ENCODE measurements at regions not wholly inside any gene's neighbourhood (a gene's known extent, or its start where the extent isn't known, plus 50 kb on each side); places are given as distances from the start of the nearest gene placed in this dataset.
"Not testable (repeated sequence)": the region's sequence is repeated elsewhere in the genome, so short reads cannot be mapped to it uniquely, and the experiment has no call there.

DNA sequence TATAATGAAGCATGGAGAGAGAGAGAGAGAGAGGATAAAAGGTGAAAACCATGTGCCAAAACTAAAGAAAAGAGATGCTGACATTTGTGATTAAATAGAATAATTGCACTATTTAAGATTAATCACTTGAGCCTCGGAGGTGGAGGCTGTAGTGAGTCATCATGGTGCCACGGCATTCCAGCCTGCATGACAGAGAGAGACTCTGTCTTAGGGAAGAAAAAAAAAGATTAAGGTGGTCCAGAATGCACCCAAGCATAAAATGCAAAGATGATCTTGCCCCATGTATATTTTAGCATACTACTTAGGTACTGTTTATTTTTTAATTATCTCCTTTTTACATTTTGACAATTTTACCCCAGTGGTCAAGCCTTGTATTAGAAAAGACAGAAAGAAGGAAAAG, 742.5 kb downstream of the SPATA31A1 start:
- DNase-seq (ENCODE audit: low spot score), result not testable (repeated sequence)

DNA sequence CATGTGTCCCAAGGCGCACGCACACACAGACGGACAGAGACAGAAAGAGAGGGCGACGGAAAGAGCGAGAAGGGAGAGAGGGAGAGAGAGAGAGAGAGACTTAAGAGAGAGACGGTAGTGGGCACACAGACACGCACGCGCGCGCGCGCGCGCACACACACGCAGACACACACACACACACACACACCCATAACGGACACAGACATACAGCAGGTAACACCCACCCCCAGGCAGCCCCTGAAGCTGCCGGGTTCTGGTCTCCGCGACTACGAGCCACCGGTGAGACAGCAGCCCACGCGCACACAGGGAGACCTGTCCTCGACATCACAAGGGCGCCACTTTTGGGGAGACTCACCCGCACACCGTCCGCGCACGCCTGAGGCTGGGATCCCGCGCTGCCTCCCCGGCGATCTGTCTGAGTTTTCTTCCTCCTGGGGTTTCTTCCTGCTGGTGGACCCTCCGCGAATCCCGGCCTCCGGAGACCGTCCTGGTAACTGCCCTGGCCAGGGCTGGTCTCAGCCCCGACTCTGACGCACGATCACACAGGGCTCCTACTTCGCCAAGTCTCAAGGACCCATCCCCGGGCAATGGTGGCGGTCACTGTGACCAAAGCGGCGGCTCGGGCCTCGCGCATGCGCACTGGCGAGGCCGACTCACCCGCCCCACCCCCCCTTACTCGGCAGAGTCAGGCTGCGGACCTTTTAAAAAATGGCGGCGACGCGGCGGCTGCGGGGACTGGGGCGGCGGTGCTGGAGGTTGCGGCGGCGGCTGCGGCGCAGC, 750.7 kb downstream of the SPATA31A1 start:
- DNase-seq (ENCODE audit: low spot score), result not testable (repeated sequence)

DNA sequence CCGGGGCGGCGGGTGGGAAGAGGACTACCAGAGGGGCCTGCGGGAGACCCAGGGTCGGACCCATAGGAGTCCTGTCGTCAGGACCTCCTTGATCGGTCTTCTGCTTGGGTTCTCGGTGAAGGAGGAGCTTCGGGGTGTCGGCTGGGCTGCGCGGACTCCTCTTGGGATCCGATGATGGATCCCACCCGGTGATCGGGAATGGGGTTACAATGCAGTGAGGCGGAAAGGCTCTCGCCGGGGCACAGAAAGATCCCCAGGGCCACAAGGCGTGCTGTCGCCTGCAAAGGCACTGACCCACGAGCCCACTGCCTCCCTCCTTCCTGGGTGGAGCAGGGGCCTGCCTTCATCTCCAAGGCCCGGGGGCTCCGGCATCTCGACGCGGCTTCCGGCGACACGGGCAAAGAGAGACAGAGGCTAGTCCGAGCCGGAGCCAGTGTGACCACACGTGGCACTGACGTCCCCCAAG, 751.3 kb downstream of the SPATA31A1 start:
- DNase-seq (ENCODE audit: low spot score), result not testable (repeated sequence)

DNA sequence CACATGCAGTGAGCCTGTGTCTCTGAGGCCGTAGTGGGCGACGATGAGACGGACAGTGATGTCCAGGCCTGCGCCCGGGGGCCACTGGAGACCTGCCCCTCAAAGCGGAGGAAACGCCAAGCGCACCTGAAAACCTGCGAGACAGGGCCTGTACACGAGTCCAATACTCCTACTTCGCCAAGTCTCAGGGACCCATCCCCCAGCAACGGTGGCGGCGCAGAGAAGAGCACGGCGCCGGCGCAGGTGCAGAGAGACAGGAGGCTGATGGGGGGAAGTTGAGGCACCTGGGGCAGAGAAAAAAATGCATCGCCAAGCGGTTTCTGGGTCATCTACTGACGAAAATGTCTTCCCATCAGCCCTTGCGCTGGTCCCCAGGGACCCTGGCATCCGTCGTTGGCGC, 751.8 kb downstream of the SPATA31A1 start:
- DNase-seq (ENCODE audit: low spot score), result not testable (repeated sequence)

DNA sequence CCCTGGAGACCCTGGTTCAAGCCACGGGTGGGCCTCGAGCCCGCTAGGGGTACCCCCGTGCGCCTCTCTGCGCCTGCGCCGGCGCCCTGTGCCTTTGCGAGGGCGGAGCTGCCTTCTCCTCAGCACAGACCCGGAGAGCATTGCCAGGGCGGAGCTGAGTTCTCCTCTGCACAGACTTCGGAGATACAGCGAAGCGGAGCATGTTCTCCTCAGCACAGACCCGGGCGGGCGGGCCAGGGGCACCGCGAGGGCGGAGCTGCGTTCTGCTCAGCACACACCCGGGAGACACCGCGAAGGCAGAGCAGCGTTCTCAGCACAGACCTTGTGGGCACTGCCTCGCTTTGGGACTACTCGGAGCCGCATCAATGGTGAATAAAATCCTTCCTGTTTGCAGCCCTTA, 753.0 kb downstream of the SPATA31A1 start:
- DNase-seq (ENCODE audit: low spot score), result not testable (repeated sequence)

DNA sequence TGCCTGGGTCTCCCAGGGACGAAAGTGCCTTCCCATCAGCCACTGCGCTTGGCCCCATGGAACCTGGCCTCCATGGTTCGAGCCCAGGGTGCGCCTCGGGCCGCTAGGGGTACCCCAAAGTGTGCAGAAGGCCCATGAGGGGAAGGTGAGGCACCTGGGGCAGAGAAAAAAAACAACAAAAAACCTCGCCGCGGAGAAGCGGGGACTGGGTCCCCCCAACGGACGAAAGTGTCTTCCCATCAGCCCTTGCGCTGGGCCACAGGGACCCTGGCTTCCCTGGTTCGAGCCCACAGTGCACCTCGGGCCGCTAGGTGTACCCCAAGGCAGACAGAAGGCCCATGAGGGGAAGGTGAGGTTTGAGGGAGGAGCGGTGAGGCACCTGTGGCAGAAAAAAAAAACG, 755.3 kb downstream of the SPATA31A1 start:
- DNase-seq (ENCODE audit: low spot score), result not testable (repeated sequence)

DNA sequence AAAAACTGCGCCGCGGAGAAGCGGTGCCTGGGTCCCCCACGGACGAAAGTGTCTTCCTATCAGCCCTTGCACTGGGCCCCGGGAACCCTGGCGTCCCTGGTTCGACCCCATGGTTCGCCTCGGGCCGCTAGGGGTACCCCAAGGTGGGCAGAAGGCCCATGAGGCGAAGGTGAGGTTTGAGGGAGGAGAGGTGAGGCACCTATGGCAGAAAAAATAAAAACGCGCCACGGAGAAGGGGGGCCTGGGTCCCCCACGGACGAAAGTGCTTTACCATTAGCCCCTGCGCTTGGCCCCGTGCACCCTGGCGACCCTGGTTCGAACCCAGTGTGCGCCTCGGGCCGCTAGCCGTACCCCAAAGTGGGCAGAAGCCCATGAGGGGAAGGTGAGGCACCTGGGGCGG, 756.1 kb downstream of the SPATA31A1 start:
- not testable (repeated sequence) for DNase-seq (ENCODE audit: low spot score)

DNA sequence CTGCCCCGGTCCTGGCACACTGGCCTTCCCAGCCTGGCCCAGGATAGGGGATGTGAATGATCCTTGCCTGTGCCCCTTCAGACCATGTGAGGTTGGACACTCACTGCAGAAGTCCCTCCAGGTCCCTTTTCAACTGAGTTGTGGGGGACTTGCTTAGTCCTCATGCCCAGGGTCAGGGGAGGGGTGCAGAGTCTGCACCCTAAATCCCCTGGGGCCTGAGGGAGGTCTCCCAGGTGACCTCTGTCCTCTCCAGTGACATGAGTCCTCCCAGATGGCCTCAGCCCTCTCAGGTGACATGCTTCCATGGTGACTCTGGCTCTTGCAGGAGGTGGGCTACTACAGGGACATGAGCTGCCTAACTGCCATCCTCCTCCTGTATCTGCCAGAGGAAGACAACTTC, 775.1 kb downstream of the SPATA31A1 start:
- not testable (repeated sequence) for DNase-seq (ENCODE audit: low spot score)

DNA sequence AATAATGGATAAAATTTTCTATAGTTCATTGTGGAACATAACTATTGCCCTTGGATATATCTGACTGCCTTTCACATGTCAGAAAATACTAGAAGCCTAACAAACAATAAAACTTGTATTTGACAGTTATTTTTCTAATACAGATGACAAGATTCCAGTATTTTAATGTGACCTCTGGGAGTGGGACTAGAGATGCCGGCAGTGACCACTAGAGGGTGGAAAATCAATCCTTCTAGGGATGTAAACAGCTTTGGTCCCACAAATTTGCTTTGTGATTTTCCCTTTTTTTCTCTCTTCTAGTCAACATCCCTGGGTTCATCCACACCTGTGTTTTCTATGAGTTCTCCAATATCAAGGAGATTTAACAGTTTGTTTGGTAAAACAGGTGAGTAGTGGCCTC, 813.7 kb downstream of the SPATA31A1 start:
- DNase-seq (ENCODE audit: low spot score), result not testable (repeated sequence)

DNA sequence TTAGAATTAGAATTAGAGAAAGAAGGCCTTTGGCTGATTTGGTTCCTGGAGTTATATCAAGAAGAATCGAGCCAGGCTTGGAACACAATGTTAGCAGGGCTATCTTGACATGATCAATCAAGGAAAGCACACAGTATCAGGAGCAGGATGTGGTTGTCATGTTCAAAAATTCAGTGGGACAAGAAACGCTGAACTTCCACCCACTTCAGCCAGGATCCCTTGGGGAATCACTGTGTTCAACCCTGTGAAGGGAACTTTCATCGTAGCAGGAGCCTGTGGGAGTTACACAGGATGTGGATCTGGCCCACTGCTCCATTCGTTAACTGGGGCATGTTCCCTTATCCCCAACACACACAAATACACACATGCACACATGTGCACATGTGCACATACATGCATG, 817.8 kb downstream of the SPATA31A1 start:
- not testable (repeated sequence) for DNase-seq (ENCODE audit: low spot score)

DNA sequence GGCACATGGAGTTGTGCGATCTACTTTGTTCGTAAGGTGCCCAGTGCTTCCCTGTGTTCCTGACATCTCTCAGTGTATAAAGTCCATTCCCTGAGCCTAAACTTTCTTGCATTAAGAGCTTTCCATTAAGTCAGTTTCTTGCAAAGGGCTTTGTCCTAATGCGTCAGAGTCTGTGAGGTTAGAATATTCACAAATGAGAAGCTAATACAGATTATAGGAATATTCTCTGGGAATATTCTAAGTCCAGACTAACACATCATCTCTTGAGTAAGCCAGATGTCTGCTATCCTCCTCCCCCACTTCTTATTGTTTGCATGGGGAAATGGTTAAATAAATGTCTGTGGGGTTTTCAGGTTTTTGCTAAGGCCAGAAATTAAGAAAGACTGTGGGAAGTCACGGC, 818.6 kb downstream of the SPATA31A1 start:
- not testable (repeated sequence) for DNase-seq (ENCODE audit: low spot score)

DNA sequence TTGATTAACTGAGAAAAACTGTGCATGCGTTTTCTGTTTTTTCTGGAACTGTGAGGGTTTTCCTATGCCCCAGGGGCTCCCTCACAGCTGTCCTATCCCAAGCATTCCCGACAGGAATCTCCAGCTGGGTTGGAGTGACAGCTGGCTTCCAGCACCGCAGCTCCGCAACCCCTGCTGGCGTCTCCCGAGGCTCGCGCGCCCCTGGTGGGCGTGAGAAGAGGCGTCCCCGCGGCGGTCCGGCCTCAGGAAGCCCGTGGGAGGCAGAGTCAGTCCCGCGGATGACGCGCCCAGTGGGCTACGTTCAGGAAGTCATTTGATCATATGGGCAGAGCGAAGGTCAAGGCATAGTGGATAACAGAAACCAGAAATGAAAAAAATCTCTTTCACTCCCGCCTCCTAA, 821.9 kb downstream of the SPATA31A1 start:
- not testable (repeated sequence) for DNase-seq (ENCODE audit: low spot score)

DNA sequence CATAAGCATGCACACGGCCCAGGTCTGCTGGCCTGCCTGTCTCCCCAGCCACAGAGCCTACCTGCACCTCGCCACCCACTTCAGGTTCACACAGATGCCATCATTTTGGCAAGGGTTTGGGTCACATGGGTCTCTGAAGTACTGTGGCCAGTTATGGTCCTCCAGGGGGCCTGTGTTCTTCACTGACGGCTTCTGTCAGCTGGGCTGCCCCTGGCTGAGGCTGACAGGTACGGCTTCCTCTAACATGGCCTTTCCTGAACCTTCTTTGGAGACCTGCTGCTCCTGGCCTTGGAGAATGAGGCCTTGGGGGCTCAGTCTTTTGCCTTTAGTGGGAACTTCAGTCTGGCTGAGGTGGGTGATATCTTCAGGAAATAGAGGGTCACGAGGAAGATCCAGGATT, 835.9 kb downstream of the SPATA31A1 start:
- DNase-seq (ENCODE audit: low spot score), result not testable (repeated sequence)

DNA sequence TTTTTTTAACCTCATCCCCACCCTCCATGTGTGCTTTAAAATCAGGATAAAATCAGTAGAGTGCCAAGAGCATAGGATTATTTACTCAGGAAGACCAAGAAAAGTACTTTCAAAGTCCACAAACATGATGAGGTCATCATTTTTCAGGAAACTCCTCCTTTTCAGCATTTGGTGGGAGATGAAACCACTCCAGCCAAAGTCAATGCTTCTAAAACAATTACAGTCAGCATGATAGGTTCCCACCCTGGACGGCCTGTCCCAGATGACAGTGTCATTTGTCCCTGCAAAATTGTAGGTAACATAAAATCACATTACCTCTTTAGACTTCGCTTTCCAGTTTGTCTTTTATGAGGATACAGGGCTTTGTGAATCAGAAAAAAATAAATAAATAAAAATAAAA, 836.7 kb downstream of the SPATA31A1 start:
- not testable (repeated sequence) for DNase-seq (ENCODE audit: low spot score)

DNA sequence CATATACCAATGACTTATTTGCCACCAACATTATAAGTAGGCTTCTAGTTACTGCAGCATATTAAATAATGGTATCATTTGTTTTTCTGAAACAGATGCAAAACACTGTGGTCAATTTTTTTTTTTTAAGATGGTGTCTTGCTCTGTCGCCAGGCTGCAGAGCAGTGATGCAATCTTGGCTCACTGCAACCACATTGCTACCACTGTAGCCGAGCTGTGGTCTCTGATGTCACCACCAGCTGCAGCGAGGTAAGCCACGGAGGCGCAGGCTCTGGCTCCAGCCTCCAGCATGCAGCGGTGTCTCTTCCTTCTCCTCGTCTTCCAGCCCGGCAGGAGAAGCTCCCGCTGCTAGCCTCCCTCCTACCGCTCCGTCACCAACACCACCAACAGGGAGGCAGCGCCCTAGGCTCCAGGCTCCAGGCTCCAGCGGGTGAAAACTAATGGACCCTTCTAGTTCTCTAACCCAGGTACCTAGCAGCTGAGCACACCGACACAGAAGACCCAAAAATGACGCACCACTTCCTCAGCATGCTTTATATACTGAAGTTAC, 840.8 kb downstream of the SPATA31A1 start:
- DNase-seq (ENCODE audit: low spot score), result peak; percentile 0

DNA sequence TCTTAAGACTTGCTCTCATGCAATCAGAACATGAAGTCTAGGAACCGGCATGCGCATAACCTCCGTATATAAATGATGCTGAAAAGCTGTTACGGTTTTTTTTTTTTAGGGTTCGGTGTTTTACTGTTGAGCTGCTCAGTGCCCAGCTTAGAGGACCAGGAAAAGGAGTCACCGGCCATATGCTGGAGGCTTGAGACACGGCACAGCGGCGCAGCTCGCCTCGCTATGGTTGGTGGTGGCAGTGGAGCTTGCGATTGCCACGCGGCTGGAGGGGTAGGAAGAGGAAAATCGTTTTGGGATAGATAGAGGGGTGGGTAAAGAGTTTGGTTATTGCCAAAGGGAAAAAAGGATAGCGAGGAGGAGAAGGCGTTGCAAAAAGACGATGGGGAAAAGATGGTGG, 841.3 kb downstream of the SPATA31A1 start:
- not testable (repeated sequence) for DNase-seq (ENCODE audit: low spot score)

DNA sequence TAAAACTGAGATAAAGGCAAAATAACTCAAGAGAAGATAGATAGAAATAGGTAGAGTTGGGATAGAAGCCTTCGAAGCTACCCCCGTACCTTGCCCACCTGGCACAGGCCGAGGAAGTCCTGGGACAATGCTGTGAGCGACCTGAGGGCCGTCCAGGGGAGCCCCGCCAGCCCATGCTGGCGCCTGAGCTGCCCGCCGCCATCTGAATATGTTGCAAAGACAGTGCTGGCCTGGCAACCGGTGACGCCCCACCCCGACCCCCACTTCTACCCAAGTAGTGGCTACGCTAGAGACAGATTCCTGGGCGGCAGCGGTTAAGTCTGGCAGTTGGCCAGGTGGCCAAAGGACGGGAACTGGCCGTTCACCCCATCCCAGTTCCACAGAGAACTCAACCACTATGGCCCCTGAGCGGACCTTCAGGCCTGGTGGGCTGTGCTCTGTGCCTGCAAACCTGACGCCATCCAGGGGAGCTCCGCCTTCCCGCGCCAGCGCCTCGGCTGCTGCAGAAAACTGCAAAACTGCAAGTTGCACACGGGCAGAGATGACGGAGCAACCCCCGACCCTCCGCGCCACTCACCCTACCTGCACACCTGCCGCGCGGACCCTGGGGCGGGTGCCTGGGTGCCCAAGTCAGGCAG, 866.2 kb downstream of the SPATA31A1 start:
- not testable (repeated sequence) for DNase-seq (ENCODE audit: low spot score)

DNA sequence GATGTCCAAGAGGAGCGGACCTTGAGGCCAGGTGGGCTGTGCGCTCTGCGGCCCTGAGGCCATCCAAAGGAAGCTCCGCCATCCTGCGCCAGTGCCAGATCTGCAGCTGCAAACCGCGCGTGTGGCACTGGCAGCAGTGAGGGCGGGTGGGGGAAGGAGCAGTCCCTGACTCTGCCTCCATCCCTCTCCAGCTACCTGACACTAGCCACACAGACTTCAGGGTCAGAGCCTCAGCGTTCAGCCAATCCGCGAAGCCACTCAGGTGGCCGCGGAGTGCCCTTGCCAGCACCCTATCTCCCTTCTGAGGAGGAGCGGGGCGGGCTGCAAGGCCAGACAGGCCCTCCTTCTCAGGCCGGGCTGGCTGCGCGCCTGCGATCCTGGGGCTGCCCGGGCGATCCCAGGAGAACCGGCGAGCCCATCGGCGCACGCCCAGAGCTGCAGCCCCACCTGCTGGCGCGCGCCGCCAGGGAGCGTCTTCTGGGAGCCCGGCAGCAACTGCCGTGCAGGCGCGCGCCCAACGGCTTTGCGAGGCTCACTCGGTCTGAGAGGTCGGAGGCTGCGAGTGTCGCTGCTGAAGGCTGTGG, 867.2 kb downstream of the SPATA31A1 start:
- not testable (repeated sequence) for DNase-seq (ENCODE audit: low spot score)

DNA sequence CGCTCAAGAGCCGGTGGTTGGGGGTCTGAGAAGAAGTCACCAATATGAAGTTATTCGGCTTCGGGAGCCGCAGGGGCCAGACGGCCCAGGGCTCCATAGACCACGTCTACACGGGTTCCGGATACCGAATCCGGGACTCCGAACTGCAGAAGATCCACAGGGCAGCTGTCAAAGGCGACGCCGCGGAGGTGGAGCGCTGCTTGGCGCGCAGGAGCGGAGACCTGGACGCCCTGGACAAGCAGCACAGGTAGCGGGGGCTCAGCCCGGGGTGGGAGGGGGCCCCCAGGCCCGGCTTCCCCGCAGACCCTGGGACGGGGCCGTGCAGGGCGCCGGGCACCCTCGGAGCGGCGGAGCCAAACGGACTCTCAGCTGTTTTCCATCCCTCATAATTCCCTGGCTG, 867.9 kb downstream of the SPATA31A1 start:
- not testable (repeated sequence) for DNase-seq (ENCODE audit: low spot score)

All from hematopoietic multipotent progenitor cell treated with erythropoietin and hydrocortisone succinate and interleukin-3 and kit ligand, for 17 days (in vitro differentiated cells).